H9 (cell line): ENCODE measurements at regions not wholly inside any gene's neighbourhood (a gene's known extent, or its start where the extent isn't known, plus 50 kb on each side); places are given as distances from the start of the nearest gene placed in this dataset.
"Not testable (repeated sequence)": the region's sequence is repeated elsewhere in the genome, so short reads cannot be mapped to it uniquely, and the experiment has no call there.

ENCODE experiments used
- DNase-seq: peaks from one replicate; pipeline ENCODE4 v3.0.0-alpha.2; 2017
- H2AFZ ChIP-seq: one replicate; pipeline ENCODE4 v1.6.1; 2013; ENCODE audit warnings: mild to moderate bottlenecking, low read length, control low read depth, moderate library complexity
- H2AK5ac ChIP-seq: 2 replicates; pipeline ENCODE4 v1.6.1; 2013; ENCODE audit warnings: low read length, control low read depth, mixed read lengths; ENCODE audit not compliant: insufficient read length
- H2BK120ac ChIP-seq: one replicate; pipeline ENCODE4 v1.6.1; 2013; ENCODE audit warnings: low read depth, mild to moderate bottlenecking, low read length, control low read depth, inconsistent platforms; ENCODE audit not compliant: poor library complexity, severe bottlenecking
- H2BK12ac ChIP-seq: 2 replicates; pipeline ENCODE4 v1.6.1; 2013; ENCODE audit warnings: low read length, control low read depth, mixed read lengths, low read depth; ENCODE audit not compliant: insufficient read length
- H2BK15ac ChIP-seq: 2 replicates; pipeline ENCODE4 v1.6.1; 2013; ENCODE audit warnings: low read depth, low read length, control low read depth
- H2BK20ac ChIP-seq: one replicate; pipeline ENCODE4 v1.6.1; 2013; ENCODE audit warnings: low read depth, mild to moderate bottlenecking, low read length, control low read depth, inconsistent platforms; ENCODE audit not compliant: poor library complexity, severe bottlenecking
- H2BK5ac ChIP-seq: 2 replicates; pipeline ENCODE4 v1.6.1; 2013; ENCODE audit warnings: low read length, control low read depth, mixed read lengths; ENCODE audit not compliant: insufficient read length
- H3K14ac ChIP-seq: 2 replicates; pipeline ENCODE4 v1.6.1; 2013; ENCODE audit warnings: low read length, control low read depth; ENCODE audit not compliant: insufficient read depth
- H3K18ac ChIP-seq: 2 replicates; pipeline ENCODE4 v1.6.1; 2013; ENCODE audit warnings: low read depth, mild to moderate bottlenecking, mixed read lengths, low read length, control low read depth; ENCODE audit not compliant: insufficient read length
- H3K23ac ChIP-seq: 2 replicates; pipeline ENCODE4 v1.6.1; 2013; ENCODE audit warnings: low read length, control low read depth, mixed read lengths, low read depth; ENCODE audit not compliant: insufficient read length
- H3K23me2 ChIP-seq: 2 replicates; pipeline ENCODE4 v1.6.1; 2013; ENCODE audit warnings: low read depth, mild to moderate bottlenecking, mixed read lengths, low read length, control low read depth; ENCODE audit not compliant: insufficient read length, poor library complexity, severe bottlenecking
- H3K27ac ChIP-seq: 2 replicates; pipeline ENCODE4 v1.5.1; 2013; ENCODE audit warnings: low read length, control low read depth, mixed read lengths, low read depth; ENCODE audit not compliant: insufficient read length
- H3K27me3 ChIP-seq: 2 replicates; pipeline ENCODE4 v1.6.1; 2013; ENCODE audit warnings: low read length, control low read depth, inconsistent platforms; ENCODE audit not compliant: insufficient read depth
- H3K4ac ChIP-seq: 2 replicates; pipeline ENCODE4 v1.6.1; 2013; ENCODE audit warnings: low read depth, mild to moderate bottlenecking, control low read depth, inconsistent platforms, low read length, moderate library complexity
- H3K4me1 ChIP-seq: 2 replicates; pipeline ENCODE4 v1.6.1; 2013; ENCODE audit warnings: low read length, control low read depth, inconsistent platforms; ENCODE audit not compliant: insufficient read depth
- H3K4me2 ChIP-seq: 2 replicates; pipeline ENCODE4 v1.6.1; 2013; ENCODE audit warnings: low read length, control low read depth, mixed read lengths; ENCODE audit not compliant: insufficient read length, insufficient read depth
- H3K56ac ChIP-seq: 2 replicates; pipeline ENCODE4 v1.6.1; 2013; ENCODE audit warnings: low read depth, mild to moderate bottlenecking, mixed read lengths, low read length, control low read depth; ENCODE audit not compliant: insufficient read length
- H3K79me1 ChIP-seq: 2 replicates; pipeline ENCODE4 v1.6.1; 2013; ENCODE audit warnings: low read depth, mild to moderate bottlenecking, moderate library complexity, low read length, control low read depth, inconsistent platforms; ENCODE audit not compliant: insufficient read depth, poor library complexity, severe bottlenecking
- H3K79me2 ChIP-seq: 2 replicates; pipeline ENCODE4 v1.6.1; 2013; ENCODE audit warnings: low read length, control low read depth, inconsistent platforms; ENCODE audit not compliant: insufficient read depth
- H3K9ac ChIP-seq: 2 replicates; pipeline ENCODE4 v1.6.1; 2013; ENCODE audit warnings: low read length, control low read depth, mixed read lengths; ENCODE audit not compliant: insufficient read length; ENCODE audit errors: extremely low read depth
- H3K9me3 ChIP-seq: one replicate; pipeline ENCODE4 v1.6.1; 2013; ENCODE audit warnings: low read depth, low read length, inconsistent platforms; ENCODE audit not compliant: control insufficient read depth
- H3T11ph ChIP-seq: one replicate; pipeline ENCODE4 v1.6.1; 2013; ENCODE audit warnings: mild to moderate bottlenecking, low read length, control low read depth, inconsistent platforms
- H4K20me1 ChIP-seq: one replicate; pipeline ENCODE4 v1.6.1; 2013; ENCODE audit not compliant: control insufficient read depth, insufficient read length, insufficient read depth
- H4K5ac ChIP-seq: 2 replicates; pipeline ENCODE4 v1.6.1; 2013; ENCODE audit warnings: low read depth, mild to moderate bottlenecking, mixed read lengths, low read length, control low read depth; ENCODE audit not compliant: insufficient read length
- H4K8ac ChIP-seq: replicated peaks from 2 replicates; pipeline ENCODE4 v1.6.1; 2013; ENCODE audit warnings: low read length, control low read depth, mixed read lengths, low read depth; ENCODE audit not compliant: insufficient read length
- H4K91ac ChIP-seq: 2 replicates; pipeline ENCODE4 v1.6.1; 2013; ENCODE audit warnings: low read depth, mild to moderate bottlenecking, moderate library complexity, mixed read lengths, low read length, control low read depth; ENCODE audit not compliant: insufficient read length
- H3K27ac Mint-ChIP-seq, 3 experiments: 2 replicates in 2 of 3; 3 replicates in 1 of 3; pipeline ENCODE4 v1.8.0; 2020 to 2021; ENCODE audit warnings: mixed read lengths in 3 of 3, mild to moderate bottlenecking in 1 of 3, moderate library complexity in 1 of 3
- H3K27me3 Mint-ChIP-seq: 2 replicates; pipeline ENCODE4 v1.8.0; 2021; ENCODE audit warnings: low read depth, mild to moderate bottlenecking, moderate library complexity, mixed read lengths
- H3K36me3 Mint-ChIP-seq, 3 experiments: 2 replicates in 2 of 3; 3 replicates in 1 of 3; pipeline ENCODE4 v1.8.0; 2020 to 2021; ENCODE audit warnings: low read depth in 3 of 3, mixed read lengths in 3 of 3; ENCODE audit not compliant: insufficient read depth in 1 of 3
- H3K4me1 Mint-ChIP-seq, 2 experiments: 2 replicates each; pipeline ENCODE4 v1.8.0; 2020; ENCODE audit warnings: mixed read lengths in 2 of 2
- H3K4me3 Mint-ChIP-seq, 2 experiments: 2 replicates in 1 of 2; 3 replicates in 1 of 2; pipeline ENCODE4 v1.8.0; 2020 to 2021; ENCODE audit warnings: mild to moderate bottlenecking in 2 of 2, mixed read lengths in 2 of 2, moderate library complexity in 1 of 2
- H3K9me3 Mint-ChIP-seq, 2 experiments: 2 replicates in 1 of 2; 3 replicates in 1 of 2; pipeline ENCODE4 v1.8.0; 2020; ENCODE audit warnings: mild to moderate bottlenecking in 2 of 2, mixed read lengths in 2 of 2, moderate library complexity in 1 of 2
- CTCF ChIP-seq: fragments of 200-600 bp; sonication (generic); conservative IDR thresholded peaks from 3 replicates; pipeline ENCODE4 v1.8.0; 2021; ENCODE audit warnings: antibody characterized with exemption, mild to moderate bottlenecking
- WGBS: extraction: QIAGEN DNeasy Blood & Tissue Kit; methylation state at CpG from one replicate; pipeline ENCODE4 v1.1.7; 2013; ENCODE audit warnings: missing lambda C conversion rate, low lambda C conversion rate, mixed read lengths; ENCODE audit not compliant: insufficient read length; ENCODE audit errors: extremely low coverage; 5-methylcytosine and 5-hydroxymethylcytosine counted together

GRCh38 chr21:23930565-23930964, 1676.7 kb downstream of the MRPL39 start:
- no peak overlapping the region for H3K23ac ChIP-seq
- no peaks in the 10 kb centered on the region for H3K4me1 Mint-ChIP-seq
- H3K27ac ChIP-seq: no peak overlapping the region
- H2AK5ac ChIP-seq: no peak overlapping the region
- H3K27me3 Mint-ChIP-seq: no peaks in the 10 kb centered on the region
- H3K18ac ChIP-seq: no peak overlapping the region
- no peak for DNase-seq
- no peak overlapping the region for H2BK5ac ChIP-seq
- H3K4me3 Mint-ChIP-seq: no peak overlapping the region
- H3K79me1 ChIP-seq: no peaks in the 10 kb centered on the region
- H3K4me2 ChIP-seq: no peak overlapping the region
- no peak overlapping the region for H2BK12ac ChIP-seq
- no peak for TF ChIP-seq CTCF
- H3K79me2 ChIP-seq: no peaks in the 10 kb centered on the region
- no peak overlapping the region for H2AFZ ChIP-seq
- H2BK20ac ChIP-seq: no peak overlapping the region
- no peak overlapping the region for H4K8ac ChIP-seq
- H3K27ac Mint-ChIP-seq: no peak overlapping the region
- no peak overlapping the region for H4K91ac ChIP-seq
- peaks cover 0 to 5% (median 2%) of the 10 kb centered on the region in 3 experiments; a peak in 3 of 7 replicates for H3K36me3 Mint-ChIP-seq
- peaks cover 44 to 54% of the 10 kb centered on the region in 2 experiments for H3K9me3 Mint-ChIP-seq
- H3K23me2 ChIP-seq: no peaks in the 10 kb centered on the region
- H3K56ac ChIP-seq: no peak overlapping the region
- no peak overlapping the region for H3K9ac ChIP-seq
- H2BK120ac ChIP-seq: no peak overlapping the region
- H2BK15ac ChIP-seq: no peak overlapping the region
- no CpG with 5 or more reads among the region's 1 CpG for WGBS
- no peaks in the 10 kb centered on the region for H3K27me3 ChIP-seq
- H3K9me3 ChIP-seq: no peaks in the 10 kb centered on the region
- no peak overlapping the region for H3K14ac ChIP-seq
- no peaks in the 10 kb centered on the region for H3K4me1 ChIP-seq
- no peak overlapping the region for H3T11ph ChIP-seq
- H4K20me1 ChIP-seq: no peaks in the 10 kb centered on the region
- no peak overlapping the region for H3K4ac ChIP-seq
- H4K5ac ChIP-seq: no peak overlapping the region

DNA sequence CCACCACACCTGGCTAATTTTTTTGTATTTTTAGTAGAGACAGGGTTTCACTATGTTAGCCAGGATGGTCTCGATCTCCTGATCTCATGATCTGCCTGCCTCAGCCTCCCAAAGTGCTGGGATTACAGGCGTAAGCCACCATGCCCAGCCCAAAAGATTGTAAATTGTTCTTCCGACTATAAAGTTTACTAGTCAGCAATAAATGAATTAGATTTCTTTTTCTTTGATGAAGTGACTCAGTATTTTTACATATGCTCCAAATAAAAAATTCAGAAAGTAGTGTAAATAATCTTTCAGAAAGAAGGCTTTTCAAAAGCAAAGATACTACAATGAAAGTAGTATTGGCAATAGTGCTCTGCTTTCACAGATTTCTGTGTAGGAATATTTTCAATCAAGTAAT, 1680.9 kb downstream of the MRPL39 start:
- H3K27me3 ChIP-seq, H2BK5ac ChIP-seq, H3K18ac ChIP-seq, H2BK120ac ChIP-seq, H3K27me3 Mint-ChIP-seq, H4K20me1 ChIP-seq, H3K9me3 ChIP-seq, H4K8ac ChIP-seq, H3K4me1 Mint-ChIP-seq, H2BK20ac ChIP-seq, H2BK15ac ChIP-seq, H4K5ac ChIP-seq, H3K79me2 ChIP-seq, DNase-seq, H3T11ph ChIP-seq, H3K4me2 ChIP-seq, H3K4me3 Mint-ChIP-seq, H3K79me1 ChIP-seq, H2AK5ac ChIP-seq, H3K36me3 Mint-ChIP-seq, H3K27ac ChIP-seq, H3K23me2 ChIP-seq, H3K9ac ChIP-seq, H2BK12ac ChIP-seq, H3K14ac ChIP-seq, H4K91ac ChIP-seq, H3K56ac ChIP-seq, H3K4me1 ChIP-seq, H3K27ac Mint-ChIP-seq, H3K4ac ChIP-seq, H3K23ac ChIP-seq, H2AFZ ChIP-seq: not testable (repeated sequence)
- H3K9me3 Mint-ChIP-seq: peaks cover 37 to 51% of the 10 kb centered on the region in 2 experiments
- no CpG with 5 or more reads among the region's 3 CpGs for WGBS
